Middle frontal gyrus (tissue), 1 donor: ENCODE measurements at regions not wholly inside any gene's neighbourhood (a gene's known extent, or its start where the extent isn't known, plus 50 kb on each side); places are given as distances from the start of the nearest gene placed in this dataset.
"Not testable (repeated sequence)": the region's sequence is repeated elsewhere in the genome, so short reads cannot be mapped to it uniquely, and the experiment has no call there.

Source experiments
- DNase-seq: peaks from one replicate; pipeline ENCODE4 v3.0.0-alpha.2; 2015; ENCODE audit warnings: low spot score; ENCODE audit errors: extremely low spot score

- no peak for DNase-seq
These were observed 122.9 kb upstream of the NTF3 start for GRCh38 chr12:5308996-5309395.

GRCh38 chr12:5309654-5310053 lies 122.3 kb upstream of the NTF3 start:
- DNase-seq = no peak

GRCh38 chr12:5310151-5310550 lies 121.8 kb upstream of the NTF3 start:
- no peak for DNase-seq

DNA sequence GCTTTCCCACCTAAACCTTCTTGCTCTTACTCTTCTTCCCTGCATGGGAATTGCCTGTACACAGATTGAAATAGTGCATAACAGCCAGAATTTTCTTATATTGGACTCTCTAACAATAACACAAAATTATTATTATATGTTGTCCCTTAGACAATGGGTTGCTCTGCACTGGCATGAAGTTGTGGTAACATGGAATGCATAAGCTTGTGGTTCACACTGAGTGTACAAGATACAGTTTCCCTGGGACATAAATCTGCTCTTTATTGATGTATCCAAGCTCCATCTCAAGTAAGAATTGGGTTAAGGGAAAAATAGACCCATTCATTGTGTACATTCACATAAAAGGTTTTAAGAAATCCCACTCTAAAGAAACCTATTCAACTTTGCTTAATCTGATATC lies 114.4 kb upstream of the NTF3 start:
- DNase-seq = no peak

DNA sequence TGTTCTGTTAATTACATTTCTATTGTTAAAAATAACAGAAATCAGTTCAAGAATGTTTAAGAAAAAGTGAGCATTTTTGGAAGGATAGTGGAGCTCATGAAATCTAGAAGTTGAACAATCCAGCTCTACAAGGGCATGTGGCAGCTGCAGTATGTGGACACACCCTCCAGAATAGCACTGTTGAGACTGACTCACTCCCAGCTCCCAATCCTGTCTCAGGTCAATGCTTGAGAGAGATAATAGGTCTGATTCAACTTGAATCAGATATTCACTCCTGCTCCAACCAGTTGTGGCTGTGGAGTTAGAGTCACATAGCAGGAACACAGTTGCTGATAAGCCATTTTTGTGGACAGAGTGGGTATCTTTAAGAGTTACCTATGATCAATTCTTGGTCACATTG lies 113.0 kb upstream of the NTF3 start:
- DNase-seq = no peak

- no peak for DNase-seq
These were observed 103.0 kb upstream of the NTF3 start for GRCh38 chr12:5328669-5329517.

DNA sequence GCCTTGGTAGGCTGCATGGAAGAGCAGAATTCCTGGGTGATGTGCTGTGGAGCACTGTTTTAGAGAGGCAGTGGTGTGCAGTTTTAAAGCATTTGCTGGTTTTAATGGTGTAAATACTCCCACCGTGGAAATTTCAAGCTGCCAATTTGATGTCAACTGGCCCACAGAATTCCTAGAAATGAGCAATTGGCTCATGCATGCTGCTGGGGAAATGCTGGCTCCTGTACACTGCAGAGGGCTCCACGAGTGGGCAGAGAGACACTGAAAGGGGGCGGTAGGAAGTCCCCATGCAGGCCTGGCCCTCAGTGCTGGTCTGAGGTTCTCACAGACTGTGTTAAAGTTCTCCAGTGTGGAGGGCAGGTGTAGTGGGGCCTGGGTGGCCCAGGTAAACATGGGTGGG lies 99.4 kb upstream of the NTF3 start:
- DNase-seq = no peak

- no peak for DNase-seq
These were observed 98.8 kb upstream of the NTF3 start for GRCh38 chr12:5333096-5333495.

DNA sequence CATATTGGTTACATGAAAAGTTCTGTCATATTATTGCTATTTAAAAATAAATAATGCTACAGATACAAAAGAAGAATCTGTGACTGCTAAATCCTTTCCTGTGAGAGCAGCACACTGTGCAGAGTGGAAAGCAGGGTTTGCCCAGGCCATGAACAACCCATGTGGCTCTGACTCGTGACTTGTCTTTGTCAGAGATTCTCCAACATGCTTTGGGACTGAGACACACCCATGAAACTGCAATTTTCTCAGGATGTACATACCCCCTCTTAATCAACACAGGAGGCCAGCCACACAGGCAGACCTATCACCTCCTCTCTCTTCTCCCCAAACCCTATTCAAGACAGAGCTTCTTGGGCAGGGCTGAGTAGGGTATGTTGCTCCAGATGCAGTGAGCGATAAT lies 96.8 kb upstream of the NTF3 start:
- no peak for DNase-seq

GRCh38 chr12:5341086-5341485 lies 90.8 kb upstream of the NTF3 start:
- DNase-seq = not testable (repeated sequence)

DNA sequence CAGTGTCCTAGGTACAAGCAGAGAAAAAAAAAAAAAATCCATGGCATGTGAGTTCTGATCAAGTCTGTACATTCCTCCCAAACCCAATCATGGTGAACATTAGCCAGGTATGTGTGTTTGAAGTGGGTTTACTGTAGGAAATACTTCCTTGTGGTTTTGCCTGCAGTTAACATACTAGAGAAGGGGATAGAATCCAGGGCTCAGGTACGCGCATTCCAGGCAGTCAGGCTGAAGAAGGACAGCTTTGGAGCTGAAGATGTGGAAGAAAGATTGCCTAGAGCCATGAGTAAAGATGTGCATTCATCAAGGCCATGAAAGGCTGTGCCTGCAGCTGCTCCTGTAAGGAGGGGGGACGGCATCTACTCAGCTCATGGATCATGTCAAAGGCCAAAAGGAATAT lies 88.2 kb upstream of the NTF3 start:
- DNase-seq = no peak

GRCh38 chr12:5344131-5344530 lies 87.8 kb upstream of the NTF3 start:
- no peak for DNase-seq

DNA sequence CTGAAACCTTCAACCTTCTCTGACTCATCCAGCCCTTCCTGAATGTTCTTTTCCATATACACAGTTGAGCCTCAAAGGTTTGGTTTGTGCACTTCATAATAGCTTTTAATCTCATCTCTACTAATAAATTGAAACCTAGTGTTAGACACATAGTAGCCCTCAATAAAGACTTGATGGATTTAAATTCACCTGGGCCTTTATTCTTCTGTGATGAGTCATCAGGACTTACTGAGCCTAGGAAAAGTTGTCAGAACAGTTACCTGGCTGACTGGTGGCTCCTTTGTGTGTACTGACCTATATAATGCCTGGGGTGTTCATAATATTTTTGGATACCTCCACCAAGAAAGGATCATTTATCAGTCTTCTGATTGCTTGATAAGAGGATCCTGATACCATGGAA lies 86.4 kb upstream of the NTF3 start:
- DNase-seq = no peak

- DNase-seq = no peak
These were observed 83.9 kb upstream of the NTF3 start for GRCh38 chr12:5348057-5348456.

DNA sequence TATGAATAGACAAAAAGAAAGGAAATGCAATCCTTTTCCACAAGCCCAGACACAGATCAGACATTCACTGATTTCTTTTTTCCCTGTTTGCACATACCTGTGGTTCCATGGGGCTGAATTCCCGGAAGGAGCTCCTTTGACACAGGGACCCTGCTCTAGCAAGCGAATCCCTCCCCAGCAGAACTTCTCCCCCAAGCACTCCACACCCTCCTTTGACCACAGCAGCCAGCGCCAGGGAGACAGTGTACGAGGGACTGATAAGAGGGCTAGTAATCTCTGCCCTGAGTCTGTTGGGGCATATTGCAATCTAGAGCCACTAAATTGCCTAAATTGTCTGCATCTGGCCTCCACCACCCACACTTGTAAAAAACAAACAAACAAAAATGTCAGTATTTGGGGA lies 83.4 kb upstream of the NTF3 start:
- no peak for DNase-seq

DNA sequence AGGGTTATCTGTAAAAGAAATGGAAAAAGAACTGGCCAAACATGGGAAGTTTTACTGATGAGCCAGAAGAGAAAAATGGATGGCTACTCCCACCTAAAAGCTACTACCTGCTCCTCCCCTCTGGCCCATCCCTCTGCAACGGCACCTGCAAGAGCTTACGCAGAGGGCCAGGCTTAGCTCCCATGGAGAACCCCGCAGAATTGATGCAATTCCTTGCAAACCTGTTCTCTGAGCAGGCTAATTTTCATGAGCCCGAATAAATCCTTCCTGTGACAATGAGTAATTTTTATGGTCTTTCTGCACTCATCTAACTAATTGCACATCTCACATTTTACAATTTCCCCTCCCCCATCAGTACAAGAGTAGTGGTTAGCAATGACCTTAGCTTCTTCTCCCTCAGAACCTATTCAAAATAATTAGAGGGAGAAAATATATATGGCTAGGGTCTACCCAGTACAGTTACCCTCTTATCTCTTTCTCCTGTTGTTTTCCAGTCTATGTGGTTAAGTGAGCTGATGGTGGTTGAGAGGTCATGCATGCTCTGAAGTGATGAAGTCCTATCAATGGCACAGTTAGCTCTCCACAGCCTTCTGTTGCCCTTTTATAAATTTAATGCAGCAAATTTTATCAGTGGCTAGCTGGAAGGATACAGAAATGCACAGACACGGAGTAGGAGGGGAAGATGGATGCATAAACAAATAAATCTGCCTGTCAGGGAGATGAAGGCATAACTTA lies 67.7 kb upstream of the NTF3 start:
- DNase-seq = no peak

- no peak for DNase-seq
These were observed 62.6 kb upstream of the NTF3 start for GRCh38 chr12:5369298-5369697.

- DNase-seq = no peak
These were observed 60.3 kb upstream of the NTF3 start for GRCh38 chr12:5371631-5372030.

DNA sequence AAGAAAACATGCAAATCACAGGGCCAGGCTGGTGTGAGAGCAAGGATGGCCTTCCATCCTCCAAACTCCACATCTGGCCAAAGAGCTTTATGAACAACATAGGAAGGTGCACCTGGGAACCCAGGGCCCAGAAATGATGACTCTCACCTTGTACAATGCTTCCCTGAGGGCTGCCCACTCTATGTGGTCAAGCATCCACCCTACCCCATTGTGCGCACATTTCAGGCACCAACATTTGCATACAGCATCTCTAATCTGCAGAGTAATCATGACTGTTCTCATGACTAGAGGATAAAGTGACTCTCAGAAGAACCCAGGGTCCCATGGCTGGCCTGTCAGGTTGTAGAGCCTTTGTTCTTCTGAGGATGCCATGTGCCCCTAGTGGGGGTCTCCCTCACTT lies 57.2 kb upstream of the NTF3 start:
- no peak for DNase-seq

- DNase-seq = no peak
These were observed 56.2 kb upstream of the NTF3 start for GRCh38 chr12:5375547-5376295.

GRCh38 chr12:5376591-5377207 lies 55.2 kb upstream of the NTF3 start:
- no peak for DNase-seq
